ENCODE measurements at regions not wholly inside any gene's neighbourhood (a gene's known extent, or its start where the extent isn't known, plus 50 kb on each side); places are given as distances from the start of the nearest gene placed in this dataset.

DNA sequence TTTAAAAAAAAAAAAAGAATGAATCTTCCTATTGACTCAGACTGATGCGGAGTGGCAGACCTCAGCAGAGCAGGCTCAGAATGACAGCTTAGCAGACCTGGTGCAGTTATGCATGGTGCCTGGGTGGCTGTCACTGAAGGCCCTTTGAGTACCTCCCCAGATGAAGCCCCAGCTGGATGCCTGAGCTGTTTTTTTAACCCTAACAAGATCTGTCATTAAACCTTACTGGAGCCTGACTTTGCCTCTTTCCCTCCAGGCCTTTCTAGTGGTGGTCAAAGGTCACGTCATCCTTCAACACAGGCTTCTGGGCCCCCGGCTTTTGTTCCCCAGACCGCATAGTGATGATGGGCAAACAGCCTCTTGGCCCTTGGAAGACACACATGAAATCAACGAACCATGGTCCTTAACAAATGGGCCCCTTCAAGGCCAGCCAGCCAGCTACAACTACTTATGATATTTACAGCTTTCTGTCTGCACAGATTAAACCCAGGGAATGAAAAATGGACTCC lies 138.3 kb upstream of the CYP1B1 start:
- no peaks in the 10 kb centered on the region for H3K36me3 ChIP-seq
- no peak for TF ChIP-seq EP300 (IDR thresholded peaks at IDR 0.05; ENCODE audit: low read depth)
- TF ChIP-seq POLR2A (IDR thresholded peaks at IDR 0.05) = no peak
- no peak for TF ChIP-seq POLR2AphosphoS5 (IDR thresholded peaks at IDR 0.05)
- TF ChIP-seq, protein P1, sequence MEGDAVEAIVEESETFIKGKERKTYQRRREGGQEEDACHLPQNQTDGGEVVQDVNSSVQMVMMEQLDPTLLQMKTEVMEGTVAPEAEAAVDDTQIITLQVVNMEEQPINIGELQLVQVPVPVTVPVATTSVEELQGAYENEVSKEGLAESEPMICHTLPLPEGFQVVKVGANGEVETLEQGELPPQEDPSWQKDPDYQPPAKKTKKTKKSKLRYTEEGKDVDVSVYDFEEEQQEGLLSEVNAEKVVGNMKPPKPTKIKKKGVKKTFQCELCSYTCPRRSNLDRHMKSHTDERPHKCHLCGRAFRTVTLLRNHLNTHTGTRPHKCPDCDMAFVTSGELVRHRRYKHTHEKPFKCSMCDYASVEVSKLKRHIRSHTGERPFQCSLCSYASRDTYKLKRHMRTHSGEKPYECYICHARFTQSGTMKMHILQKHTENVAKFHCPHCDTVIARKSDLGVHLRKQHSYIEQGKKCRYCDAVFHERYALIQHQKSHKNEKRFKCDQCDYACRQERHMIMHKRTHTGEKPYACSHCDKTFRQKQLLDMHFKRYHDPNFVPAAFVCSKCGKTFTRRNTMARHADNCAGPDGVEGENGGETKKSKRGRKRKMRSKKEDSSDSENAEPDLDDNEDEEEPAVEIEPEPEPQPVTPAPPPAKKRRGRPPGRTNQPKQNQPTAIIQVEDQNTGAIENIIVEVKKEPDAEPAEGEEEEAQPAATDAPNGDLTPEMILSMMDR (IDR thresholded peaks at IDR 0.05) = no peak
- H3K9me3 ChIP-seq = no peaks in the 10 kb centered on the region
- peaks cover 0 to 10% (median 7%) of the 10 kb centered on the region in 4 donors for H3K4me1 ChIP-seq
- no peak overlapping the region for H3K27ac ChIP-seq
- intact Hi-C loops (cut with DNase I; ENCODE audit: low total_unique reads) = no loop called here
- no peaks in the 10 kb centered on the region for H3K27me3 ChIP-seq
- in situ Hi-C loops (cut with MboI; ENCODE audit: low pct_ligation_motif_present in 1 of 4, low pct_unique_long_range_greater_than_20kb in 1 of 4, low sequenced_read_pairs in 3 of 4) = no loop called here
- WGBS, 2 donors (ENCODE audit: low coverage in 1 of 2) = 61 to 75% methylated on average over 3 to 5 of the region's 5 CpGs
- no peak for DNase-seq
- H3K4me3 ChIP-seq = no peak overlapping the region

DNA sequence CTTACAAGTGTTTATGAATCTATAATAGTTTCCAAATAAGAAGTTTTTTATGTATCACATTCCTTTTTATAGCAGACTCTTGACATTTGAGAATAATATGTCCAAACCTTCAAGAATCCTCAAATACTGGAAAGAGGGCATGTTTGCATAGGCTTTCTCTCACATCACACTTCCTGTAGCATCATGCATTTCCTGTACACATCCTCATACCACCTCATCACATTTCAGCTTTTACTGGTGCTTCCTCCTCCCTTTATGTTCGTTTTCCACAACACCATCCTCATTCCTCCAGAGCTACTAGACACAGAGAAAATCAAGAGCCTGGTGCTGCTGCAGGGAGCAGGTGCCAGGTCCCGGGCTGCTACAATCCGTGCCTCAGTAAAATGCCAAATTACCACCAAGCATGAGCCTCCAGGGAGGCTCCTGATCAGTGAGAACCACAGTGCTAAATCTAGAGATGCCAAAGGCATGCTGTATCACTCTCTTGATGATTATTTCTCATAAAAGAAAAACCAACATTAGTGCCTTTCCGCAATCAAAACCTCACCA lies 137.7 kb upstream of the CYP1B1 start:
- intact Hi-C loops (cut with DNase I; ENCODE audit: low total_unique reads) = no loop called here
- no peak overlapping the region for H3K27ac ChIP-seq
- in situ Hi-C loops (cut with MboI; ENCODE audit: low pct_ligation_motif_present in 1 of 4, low pct_unique_long_range_greater_than_20kb in 1 of 4, low sequenced_read_pairs in 3 of 4) = no loop called here

DNA sequence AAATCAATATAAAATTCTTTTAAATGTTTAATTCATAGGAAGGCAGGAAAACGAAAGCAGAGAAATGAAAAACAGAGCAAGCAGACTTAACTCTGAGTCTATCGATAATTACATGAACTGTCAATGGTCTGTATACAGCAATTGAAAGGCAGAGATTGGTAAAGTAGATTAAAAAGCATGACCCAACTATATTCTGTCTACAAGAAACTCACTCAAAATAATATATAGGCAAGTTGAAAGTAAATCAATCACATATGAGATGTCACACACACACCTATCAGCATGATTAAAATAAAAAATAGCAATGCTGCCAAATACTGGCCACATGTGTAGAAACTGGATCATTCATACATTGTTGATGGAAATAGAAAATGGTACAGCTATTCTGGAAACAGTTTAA lies 136.4 kb upstream of the CYP1B1 start:
- H3K4me3 ChIP-seq = no peak overlapping the region
- in situ Hi-C loops (cut with MboI; ENCODE audit: low pct_ligation_motif_present in 1 of 4, low pct_unique_long_range_greater_than_20kb in 1 of 4, low sequenced_read_pairs in 3 of 4) (no loop called here), intact Hi-C loops (cut with DNase I; ENCODE audit: low total_unique reads) (no loop called here)
- TF ChIP-seq, protein P1 (IDR thresholded peaks at IDR 0.05) = no peak
- no peak for TF ChIP-seq POLR2A (IDR thresholded peaks at IDR 0.05)
- no peaks in the 10 kb centered on the region for H3K36me3 ChIP-seq
- no peak overlapping the region for H3K27ac ChIP-seq
- DNase-seq = no peak
- H3K4me1 ChIP-seq = peaks cover 0 to 6% (median 0%) of the 10 kb centered on the region in 4 donors
- no peaks in the 10 kb centered on the region for H3K27me3 ChIP-seq
- WGBS, 2 donors (ENCODE audit: low coverage in 1 of 2) = 85 to 98% methylated on average over 2 of the region's 2 CpGs
- no peaks in the 10 kb centered on the region for H3K9me3 ChIP-seq

More for the DNA sequence above, 137.7 kb upstream of the CYP1B1 start:
- H3K27me3 ChIP-seq = no peaks in the 10 kb centered on the region
- peaks cover 0 to 6% (median 5%) of the 10 kb centered on the region in 4 donors for H3K4me1 ChIP-seq
- DNase-seq = no peak
- H3K9me3 ChIP-seq = no peaks in the 10 kb centered on the region
- no peaks in the 10 kb centered on the region for H3K36me3 ChIP-seq
- TF ChIP-seq, protein P1 (IDR thresholded peaks at IDR 0.05) = no peak
- TF ChIP-seq EP300 (IDR thresholded peaks at IDR 0.05; ENCODE audit: low read depth) = no peak
- no peak for TF ChIP-seq POLR2A (IDR thresholded peaks at IDR 0.05)
- TF ChIP-seq POLR2AphosphoS5 (IDR thresholded peaks at IDR 0.05) = no peak
- 81 to 100% methylated on average over 1 to 4 of the region's 4 CpGs for WGBS, 2 donors (ENCODE audit: low coverage in 1 of 2)
- H3K4me3 ChIP-seq = no peak overlapping the region

DNA sequence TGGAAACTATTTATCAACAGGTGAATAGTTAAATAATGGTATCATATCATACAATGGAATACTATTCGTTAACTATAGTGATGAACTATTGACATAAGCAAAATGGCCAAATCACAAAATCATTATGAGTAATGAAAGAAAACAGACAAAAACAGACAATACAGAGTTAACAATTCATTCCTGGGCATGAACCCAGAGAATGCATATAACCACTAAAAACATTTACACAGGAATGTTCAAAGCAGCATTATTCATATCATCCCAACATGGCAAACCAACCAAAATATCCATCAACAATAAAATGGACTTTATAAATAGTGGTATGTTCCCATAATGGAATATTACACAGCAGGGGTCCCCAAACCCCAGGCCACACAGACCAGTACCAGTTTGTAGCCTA lies 131.2 kb upstream of the CYP1B1 start:
- H3K4me1 ChIP-seq = no peaks in the 10 kb centered on the region
- in situ Hi-C loops (cut with MboI; ENCODE audit: low pct_ligation_motif_present in 1 of 4, low pct_unique_long_range_greater_than_20kb in 1 of 4, low sequenced_read_pairs in 3 of 4) (no loop called here), intact Hi-C loops (cut with DNase I; ENCODE audit: low total_unique reads) (no loop called here)
- H3K27ac ChIP-seq = no peak overlapping the region
- no peak for DNase-seq
- no peak for TF ChIP-seq EP300 (IDR thresholded peaks at IDR 0.05; ENCODE audit: low read depth)
- TF ChIP-seq, protein P1 (IDR thresholded peaks at IDR 0.05) = no peak
- TF ChIP-seq POLR2A (IDR thresholded peaks at IDR 0.05) = no peak
- TF ChIP-seq POLR2AphosphoS5 (IDR thresholded peaks at IDR 0.05) = no peak
- H3K9me3 ChIP-seq = no peaks in the 10 kb centered on the region
- H3K36me3 ChIP-seq = no peaks in the 10 kb centered on the region
- 92 to 100% methylated on average over 1 of the region's 1 CpG for WGBS, 2 donors (ENCODE audit: low coverage in 1 of 2)
- no peaks in the 10 kb centered on the region for H3K27me3 ChIP-seq
- H3K4me3 ChIP-seq = no peak overlapping the region
